NCI-H146 treated with DMSO at 0.1 percent for 48 hours (cell line): ENCODE measurements at regions not wholly inside any gene's neighbourhood (a gene's known extent, or its start where the extent isn't known, plus 50 kb on each side); places are given as distances from the start of the nearest gene placed in this dataset.
"Not testable (repeated sequence)": the region's sequence is repeated elsewhere in the genome, so short reads cannot be mapped to it uniquely, and the experiment has no call there.

ENCODE experiments used
- DNase-seq: peaks from one replicate; lab custom pipeline; 2025; ENCODE audit not compliant: unreplicated experiment; lab: John Stamatoyannopoulos, UW

- no peak for DNase-seq
These were observed 74.6 kb downstream of the AASDHPPT start for GRCh38 chr11:106152013-106152412.

DNA sequence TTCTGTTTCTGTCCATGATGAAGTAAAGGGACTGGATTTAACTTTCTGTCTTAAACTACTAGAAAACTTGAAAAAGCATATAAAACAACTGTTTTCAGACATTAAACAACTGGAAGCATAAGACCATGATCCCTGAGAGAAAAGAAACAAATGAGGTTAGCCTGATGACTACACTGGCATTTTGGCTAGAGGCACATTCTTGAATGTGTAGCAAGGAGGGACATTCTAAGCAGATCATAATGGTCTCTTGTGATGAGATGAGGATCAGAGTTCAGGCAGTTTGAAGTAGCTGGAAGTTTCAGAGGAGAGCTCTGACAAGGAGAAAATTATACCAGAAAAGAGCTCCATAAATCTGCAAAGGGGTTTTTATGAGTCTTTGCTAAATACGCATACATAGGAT is 75.4 kb downstream of the AASDHPPT start:
- DNase-seq = no peak

DNA sequence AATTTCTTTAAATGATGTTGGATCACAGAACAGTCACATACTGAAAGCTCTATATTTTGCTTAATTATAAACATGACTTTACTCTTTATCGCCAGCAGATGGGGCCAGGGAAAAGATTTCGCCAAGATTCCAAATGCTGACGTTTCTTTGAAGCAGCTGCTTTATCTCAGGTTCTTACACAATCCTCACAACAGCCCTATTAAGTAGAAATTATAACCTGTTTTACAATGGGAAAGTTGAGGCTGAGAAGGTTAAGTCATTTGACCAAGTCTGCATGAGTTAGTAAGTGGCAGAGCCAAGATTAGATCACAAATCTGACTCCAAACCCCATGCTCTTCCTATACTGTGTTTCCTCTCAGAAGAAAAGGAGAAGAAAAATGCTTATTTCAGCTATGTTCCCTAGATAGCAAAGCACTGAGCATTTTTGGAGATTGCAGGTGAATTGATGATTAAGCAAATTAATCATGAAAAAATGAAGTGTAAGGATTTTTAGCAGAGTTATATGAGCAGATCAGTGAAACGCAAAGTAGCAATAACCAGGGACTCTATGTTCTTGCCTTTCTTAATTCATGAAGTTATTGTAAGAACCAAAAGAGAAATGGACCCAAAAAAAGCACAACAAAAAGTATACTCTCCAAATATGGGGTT is 79.0 kb downstream of the AASDHPPT start:
- no peak for DNase-seq

- no peak for DNase-seq
These were observed 80.9 kb downstream of the AASDHPPT start for GRCh38 chr11:106158406-106158805.

DNA sequence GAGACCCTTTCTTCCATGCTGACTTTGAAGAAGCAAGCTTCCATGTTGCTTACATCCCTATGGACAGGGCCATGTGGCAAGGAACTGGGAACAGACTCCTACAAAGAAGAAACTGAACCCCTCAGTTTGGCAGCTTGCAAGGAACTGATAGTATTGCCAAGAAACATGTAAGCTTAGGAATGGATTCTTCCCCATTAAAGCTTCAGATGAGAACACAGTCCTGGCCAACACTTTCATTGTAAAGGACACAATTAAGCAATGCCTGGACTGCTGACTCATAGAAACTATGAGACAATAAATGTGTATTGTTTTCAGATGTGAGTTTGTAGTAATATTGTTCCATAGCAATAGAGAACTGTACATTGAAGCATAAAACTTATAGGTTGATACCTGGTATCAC is 82.4 kb downstream of the AASDHPPT start:
- DNase-seq = no peak

DNA sequence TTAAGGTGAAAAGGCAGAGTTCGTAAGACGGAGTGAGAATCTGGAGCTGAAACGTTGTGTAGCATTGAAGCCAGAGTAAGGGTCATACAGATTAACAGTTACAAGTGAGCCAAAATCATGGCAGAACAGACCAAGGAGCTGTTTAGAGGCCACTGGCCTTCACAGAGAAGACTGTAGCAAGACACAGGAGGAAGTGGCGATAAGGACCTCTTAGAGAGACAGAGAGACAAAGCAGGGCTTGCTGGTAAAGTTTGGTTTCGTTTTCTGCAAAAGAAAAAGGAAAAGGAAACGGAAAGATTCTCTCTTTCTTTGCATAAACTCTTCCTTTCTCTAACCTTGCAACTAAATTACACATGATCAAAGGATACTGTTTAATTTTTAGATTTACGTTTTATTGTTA is 83.0 kb downstream of the AASDHPPT start:
- DNase-seq = no peak

- DNase-seq = no peak
These were observed 84.5 kb downstream of the AASDHPPT start for GRCh38 chr11:106161775-106162634.

- DNase-seq = no peak
These were observed 89.6 kb downstream of the AASDHPPT start for GRCh38 chr11:106167085-106167484.

- DNase-seq = no peak
These were observed 95.0 kb downstream of the AASDHPPT start for GRCh38 chr11:106172386-106172991.

GRCh38 chr11:106173291-106173690 is 95.8 kb downstream of the AASDHPPT start:
- DNase-seq = no peak

GRCh38 chr11:106174003-106174402 is 96.5 kb downstream of the AASDHPPT start:
- DNase-seq = not testable (repeated sequence)

DNA sequence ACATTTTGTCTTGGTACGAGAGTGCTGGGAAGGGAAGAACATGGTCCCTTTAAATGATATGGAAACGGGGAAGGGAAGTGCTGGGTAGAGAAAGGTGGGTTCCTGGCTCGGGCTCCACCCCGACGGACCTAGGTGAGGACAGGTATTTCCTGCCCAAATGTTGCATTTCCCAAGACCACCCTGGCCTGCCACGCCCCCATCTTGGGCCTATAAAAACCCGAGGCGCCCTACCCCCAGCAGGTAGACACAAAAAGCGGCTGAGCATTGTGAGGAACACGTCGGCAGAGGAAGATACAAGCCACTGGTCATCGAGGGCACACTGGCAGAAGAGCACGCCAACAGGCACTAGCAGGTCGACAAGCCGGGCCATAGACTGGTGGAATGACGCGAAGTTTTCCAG is 99.4 kb downstream of the AASDHPPT start:
- no peak for DNase-seq

GRCh38 chr11:106177311-106177710 is 99.8 kb downstream of the AASDHPPT start:
- no peak for DNase-seq

DNA sequence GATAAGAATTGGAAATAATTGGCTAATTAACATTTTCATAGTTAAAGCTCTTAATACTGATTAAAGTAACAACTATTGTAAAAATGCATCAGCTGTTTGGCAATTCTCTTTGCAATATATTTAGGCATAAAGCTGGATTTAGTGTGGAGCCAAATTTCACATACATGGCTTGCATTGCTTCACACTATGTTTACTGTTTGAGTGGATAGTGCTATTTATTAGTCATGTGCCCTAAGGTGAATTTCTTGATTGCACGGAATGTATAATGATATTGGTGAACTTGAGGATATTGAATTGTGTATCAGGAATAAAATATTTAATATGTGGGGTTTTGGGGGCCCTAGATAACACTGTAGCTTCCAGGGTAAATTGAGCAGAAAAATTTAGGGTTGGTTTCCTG is 100.9 kb downstream of the AASDHPPT start:
- DNase-seq = no peak

DNA sequence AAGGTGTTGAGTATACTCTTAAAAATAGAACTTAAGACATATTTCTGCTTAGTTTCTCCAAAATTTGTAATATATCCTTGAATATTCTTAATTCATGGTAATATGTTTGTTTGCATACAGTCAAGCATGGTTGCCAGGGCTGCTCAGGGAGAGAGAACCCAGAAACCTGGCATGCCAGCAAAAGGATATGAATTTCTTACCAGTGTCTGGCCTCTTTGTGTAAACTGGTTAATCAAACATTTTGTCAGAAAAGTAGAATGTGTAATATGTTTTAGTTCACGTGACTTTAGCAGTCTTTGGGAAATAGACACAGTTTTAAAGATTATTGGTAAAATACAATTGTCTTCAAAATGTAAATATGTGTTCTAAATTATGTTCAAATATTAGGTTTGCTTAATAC is 101.6 kb downstream of the AASDHPPT start:
- DNase-seq = no peak

- DNase-seq = no peak
These were observed 109.2 kb downstream of the AASDHPPT start for GRCh38 chr11:106186630-106187029.

GRCh38 chr11:106187860-106188456 is 110.5 kb downstream of the AASDHPPT start:
- no peak for DNase-seq

- DNase-seq = no peak
These were observed 116.5 kb downstream of the AASDHPPT start for GRCh38 chr11:106193956-106194355.

GRCh38 chr11:106197438-106197837 is 120.0 kb downstream of the AASDHPPT start:
- DNase-seq = no peak

DNA sequence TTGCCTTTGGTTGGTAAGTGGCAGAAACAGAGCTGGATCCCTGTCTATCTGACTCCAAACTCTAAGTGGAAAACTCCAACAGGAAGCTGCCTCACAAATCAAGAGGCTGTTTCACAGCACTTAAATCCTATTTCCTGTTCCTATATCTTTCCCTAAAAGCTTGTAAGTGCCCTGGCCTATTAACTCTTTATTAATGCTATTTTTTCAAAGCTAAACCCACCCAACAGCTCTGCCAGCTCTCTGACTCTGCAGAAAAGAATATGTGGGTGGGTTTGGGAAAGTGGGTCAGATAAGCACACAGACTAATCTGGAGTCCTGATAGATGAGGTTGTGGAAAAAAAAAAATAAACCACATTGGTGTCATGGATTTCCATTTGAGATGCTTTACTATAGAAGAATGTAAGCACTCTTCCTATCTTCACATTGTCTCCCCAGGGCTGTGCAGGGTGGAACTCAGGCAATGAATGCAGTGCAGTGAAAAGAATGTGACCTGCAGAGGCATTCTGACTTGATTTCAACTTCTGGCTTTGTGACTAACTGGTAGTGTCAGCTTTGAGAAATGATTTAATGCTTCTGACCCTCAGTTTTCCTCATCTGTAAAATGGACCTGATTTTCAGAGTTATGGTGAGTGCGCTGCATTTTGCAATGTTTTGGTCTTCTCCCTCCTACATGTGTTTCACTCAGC is 125.6 kb downstream of the AASDHPPT start:
- no peak for DNase-seq

DNA sequence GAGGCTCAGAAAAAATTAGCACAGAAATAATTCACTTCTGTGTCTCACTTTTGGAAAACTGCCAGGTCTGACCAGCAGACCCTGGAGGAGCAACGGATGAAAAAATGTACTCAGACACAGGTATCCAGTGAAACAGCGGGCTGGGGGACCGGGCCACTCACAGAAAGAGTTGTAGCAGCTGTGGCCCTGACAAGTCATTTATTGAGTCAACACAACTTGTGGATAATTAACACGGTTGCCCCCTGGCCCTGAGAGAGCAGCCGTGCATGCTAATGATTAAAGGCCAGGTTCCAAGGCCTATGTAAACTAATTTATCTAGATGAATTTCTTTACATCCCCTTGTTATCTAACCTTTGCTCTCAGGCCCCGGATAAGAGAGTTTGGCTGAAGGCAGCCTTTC is 131.3 kb downstream of the AASDHPPT start:
- no peak for DNase-seq
